A673 (cell line): ENCODE measurements at regions not wholly inside any gene's neighbourhood (a gene's known extent, or its start where the extent isn't known, plus 50 kb on each side); places are given as distances from the start of the nearest gene placed in this dataset.

Experiments used
- BruUV-seq: library from RNA; stranded (reverse); fragments of 400-500 nt; replicated peaks from 2 replicates; lab custom pipeline; 2021; lab: Mats Ljungman, UMichigan
- CTCF ChIA-PET: fragments of 300-600 bp; sonication (Branson Sonifier 250); formaldehyde crosslinking; loops from one replicate; lab custom pipeline; 2022; ENCODE audit warnings: antibody characterized with exemption; lab: Charles Lee
- POLR2A ChIA-PET: fragments of 300-600 bp; sonication (Branson Sonifier 250); formaldehyde crosslinking; loops from one replicate; lab custom pipeline; 2022; ENCODE audit warnings: antibody characterized with exemption; ENCODE audit not compliant: low non-redundant PET; lab: Charles Lee
- DNase-seq: peaks from one replicate; pipeline ENCODE4 v3.0.0-alpha.2; 2015; ENCODE audit warnings: low spot score
- H3K27ac ChIP-seq: fragments of 200-600 bp; sonication (generic); 2 replicates; pipeline ENCODE4 v1.5.1; 2016; ENCODE audit warnings: mixed run types, low read depth, mild to moderate bottlenecking, mixed read lengths, antibody characterized with exemption, low read length; ENCODE audit not compliant: poor library complexity, severe bottlenecking
- H3K27me3 ChIP-seq: fragments of 200-600 bp; sonication (generic); replicated peaks from 2 replicates; pipeline ENCODE4 v1.6.1; 2017; ENCODE audit warnings: mixed run types, low read depth, mild to moderate bottlenecking, mixed read lengths, antibody characterized with exemption, low read length; ENCODE audit not compliant: insufficient read depth, poor library complexity
- H3K36me3 ChIP-seq: fragments of 200-600 bp; sonication (generic); 2 replicates; pipeline ENCODE4 v1.6.1; 2016; ENCODE audit warnings: mixed run types, mild to moderate bottlenecking, mixed read lengths, antibody characterized with exemption, low read length; ENCODE audit not compliant: insufficient read depth, poor library complexity, severe bottlenecking
- H3K4me1 ChIP-seq: fragments of 200-600 bp; sonication (generic); 2 replicates; pipeline ENCODE4 v1.6.1; 2017; ENCODE audit warnings: mixed run types, mild to moderate bottlenecking, mixed read lengths, antibody characterized with exemption, low read length; ENCODE audit not compliant: insufficient read depth, poor library complexity, severe bottlenecking
- H3K4me3 ChIP-seq: fragments of 200-600 bp; sonication (generic); 2 replicates; pipeline ENCODE4 v1.5.1; 2016; ENCODE audit warnings: low read depth, mixed run types, mild to moderate bottlenecking, mixed read lengths, low read length; ENCODE audit not compliant: poor library complexity, severe bottlenecking
- H3K9me3 ChIP-seq: fragments of 200-600 bp; sonication (generic); 2 replicates; pipeline ENCODE4 v1.6.1; 2016; ENCODE audit warnings: mixed run types, low read depth, mild to moderate bottlenecking, mixed read lengths, antibody characterized with exemption, low read length; ENCODE audit not compliant: poor library complexity, severe bottlenecking
- EZH2 ChIP-seq: fragments of 200-600 bp; sonication (generic); IDR thresholded peaks from 2 replicates; pipeline ENCODE4 v1.6.1; 2017; ENCODE audit warnings: borderline replicate concordance, low read depth, mild to moderate bottlenecking, mixed read lengths, antibody characterized with exemption, low read length; ENCODE audit not compliant: poor library complexity, severe bottlenecking
- intact Hi-C: fragments of 100-400 bp; cut with micrococcal nuclease; formaldehyde crosslinking; loops from one replicate; pipeline ENCODE4 v1.10.0; 2022; ENCODE audit not compliant: unreplicated experiment
- TF ChIP-seq, protein P1 (sequence below): fragments of 300-800, 200-600 bp; sonication (generic); conservative IDR thresholded peaks from 2 replicates; pipeline ENCODE4 v1.5.1; 2017; ENCODE audit warnings: low read depth, mild to moderate bottlenecking, antibody characterized with exemption, low read length, moderate library complexity, mixed read lengths

DNA sequence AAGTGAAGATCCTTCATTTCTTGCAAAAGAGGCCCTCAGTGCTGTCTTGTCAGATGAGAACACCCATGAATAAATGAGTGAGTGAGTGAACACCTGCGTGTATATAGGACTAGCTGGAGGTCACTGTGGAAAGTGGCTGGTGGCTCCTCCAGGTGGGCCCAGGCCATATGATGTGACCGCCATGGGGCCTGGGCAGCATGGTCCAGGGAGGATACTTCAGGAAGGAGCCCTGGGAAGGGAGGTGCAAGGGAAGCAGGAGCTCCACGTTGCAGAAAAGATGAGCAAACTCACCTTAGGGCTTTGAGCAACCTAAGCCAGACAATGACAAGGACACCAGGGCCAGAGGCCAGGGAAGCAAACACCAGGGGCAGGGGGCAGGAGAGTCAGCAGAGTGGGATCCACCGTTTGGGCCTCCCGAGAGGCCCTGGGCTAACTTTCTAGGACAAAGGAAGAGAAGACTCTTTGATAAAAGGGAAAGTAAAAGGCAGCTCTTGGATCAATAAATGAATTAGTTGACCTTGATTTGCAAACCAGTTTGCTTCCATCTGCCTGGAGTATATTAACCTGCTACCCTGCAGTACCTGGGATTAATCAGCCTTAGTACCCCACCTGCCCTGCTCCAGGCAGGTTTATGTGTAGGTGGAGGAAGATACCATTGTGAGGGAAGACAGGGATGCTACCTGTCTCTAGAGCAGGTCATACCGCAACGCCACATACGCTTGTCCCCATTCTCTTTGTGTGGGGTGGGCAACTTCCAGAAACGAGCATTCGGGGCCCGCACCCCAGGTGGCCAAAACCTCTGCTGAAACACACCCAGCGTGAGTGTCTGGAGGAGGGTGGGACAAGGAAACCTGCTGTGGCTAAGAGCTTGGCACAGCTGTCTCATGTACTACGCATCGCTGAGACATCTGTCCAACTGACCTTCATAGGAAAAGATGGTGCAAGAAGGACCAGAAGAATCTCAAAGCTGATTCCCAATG lies 51.4 kb upstream of the OLFM1 start:
- ChIA-PET CTCF (no interaction called here), POLR2A (interaction anchor here (0.6 kb wide), 1 partner anchor 164 kb away, joined by 11 read pairs; no protein-coding TSS in a partner anchor)
- no peaks in the 10 kb centered on the region for H3K27me3 ChIP-seq
- no peak overlapping the region for H3K4me3 ChIP-seq
- H3K9me3 ChIP-seq = no peaks in the 10 kb centered on the region
- peaks cover 19% of the 10 kb centered on the region for H3K4me1 ChIP-seq
- no TSS peak for BruUV-seq
- TF ChIP-seq, protein P1, sequence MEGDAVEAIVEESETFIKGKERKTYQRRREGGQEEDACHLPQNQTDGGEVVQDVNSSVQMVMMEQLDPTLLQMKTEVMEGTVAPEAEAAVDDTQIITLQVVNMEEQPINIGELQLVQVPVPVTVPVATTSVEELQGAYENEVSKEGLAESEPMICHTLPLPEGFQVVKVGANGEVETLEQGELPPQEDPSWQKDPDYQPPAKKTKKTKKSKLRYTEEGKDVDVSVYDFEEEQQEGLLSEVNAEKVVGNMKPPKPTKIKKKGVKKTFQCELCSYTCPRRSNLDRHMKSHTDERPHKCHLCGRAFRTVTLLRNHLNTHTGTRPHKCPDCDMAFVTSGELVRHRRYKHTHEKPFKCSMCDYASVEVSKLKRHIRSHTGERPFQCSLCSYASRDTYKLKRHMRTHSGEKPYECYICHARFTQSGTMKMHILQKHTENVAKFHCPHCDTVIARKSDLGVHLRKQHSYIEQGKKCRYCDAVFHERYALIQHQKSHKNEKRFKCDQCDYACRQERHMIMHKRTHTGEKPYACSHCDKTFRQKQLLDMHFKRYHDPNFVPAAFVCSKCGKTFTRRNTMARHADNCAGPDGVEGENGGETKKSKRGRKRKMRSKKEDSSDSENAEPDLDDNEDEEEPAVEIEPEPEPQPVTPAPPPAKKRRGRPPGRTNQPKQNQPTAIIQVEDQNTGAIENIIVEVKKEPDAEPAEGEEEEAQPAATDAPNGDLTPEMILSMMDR = no peak
- TF ChIP-seq EZH2 = no peak
- intact Hi-C loops = no loop called here
- DNase-seq = no peak
- no peak overlapping the region for H3K27ac ChIP-seq
- H3K36me3 ChIP-seq = no peaks in the 10 kb centered on the region

- DNase-seq = no peak
- CTCF ChIA-PET = no interaction called here
- H3K36me3 ChIP-seq = no peaks in the 10 kb centered on the region
These were observed 50.5 kb upstream of the OLFM1 start for GRCh38 chr9:135036861-135037465.

DNA sequence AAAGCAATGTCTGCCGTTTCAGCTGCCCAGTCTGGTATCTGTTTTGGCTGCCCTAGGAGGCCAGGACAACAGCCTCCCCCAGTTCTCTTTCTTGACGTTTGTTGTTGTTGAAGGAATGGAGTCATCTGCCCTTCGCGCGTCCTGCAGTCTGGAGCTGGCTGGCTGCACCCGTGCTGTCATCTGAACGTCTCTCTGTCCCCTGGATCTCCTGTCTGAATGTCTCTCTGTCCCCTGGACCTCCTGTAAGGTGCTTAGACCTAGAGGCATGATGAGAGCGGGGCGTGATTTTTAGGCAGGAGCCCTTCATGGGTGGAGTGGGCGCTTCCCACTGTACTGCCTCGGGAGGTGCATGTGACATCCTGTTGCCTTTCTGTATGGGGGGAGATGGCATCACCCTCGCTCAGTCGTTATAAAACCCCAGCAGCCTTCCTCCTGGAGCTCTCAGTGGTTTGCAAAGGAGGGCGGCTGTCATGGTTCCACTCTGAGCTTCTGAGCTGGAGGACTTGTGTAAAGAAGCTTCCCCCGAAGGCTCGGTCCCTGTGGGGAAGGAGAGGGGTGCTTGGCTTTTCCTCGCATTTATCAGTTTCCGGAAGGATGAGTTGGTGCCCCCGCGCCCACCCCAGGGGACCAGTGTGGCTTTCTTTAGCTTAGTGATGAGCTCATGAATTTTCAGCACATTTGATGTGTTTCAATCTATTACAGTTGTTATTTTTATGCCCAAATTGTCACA lies 49.8 kb upstream of the OLFM1 start:
- TF ChIP-seq, protein P1 = no peak
- no peak for TF ChIP-seq EZH2
- Histone ChIP-seq H3K4me3 (no peak overlapping the region), H3K27ac (peak overlapping the region; percentile 27), H3K9me3 (no peaks in the 10 kb centered on the region), H3K36me3 (no peaks in the 10 kb centered on the region), H3K4me1 (peaks cover 19% of the 10 kb centered on the region), H3K27me3 (no peaks in the 10 kb centered on the region)
- BruUV-seq = no TSS peak
- ChIA-PET POLR2A (no interaction called here), CTCF (no interaction called here)
- intact Hi-C loops = no loop called here
- peak; percentile 65 for DNase-seq

More at GRCh38 chr9:135036861-135037465, 50.5 kb upstream of the OLFM1 start:
- no TSS peak for BruUV-seq
- Histone ChIP-seq H3K4me3 (no peak overlapping the region), H3K4me1 (peaks cover 19% of the 10 kb centered on the region), H3K9me3 (no peaks in the 10 kb centered on the region), H3K27me3 (no peaks in the 10 kb centered on the region), H3K27ac (no peak overlapping the region)
- POLR2A ChIA-PET = no interaction called here
- intact Hi-C loops = no loop called here
- TF ChIP-seq, protein P1 = no peak
- no peak for TF ChIP-seq EZH2
